Left lung (tissue), 4 donors: ENCODE measurements at regions not wholly inside any gene's neighbourhood (a gene's known extent, or its start where the extent isn't known, plus 50 kb on each side); places are given as distances from the start of the nearest gene placed in this dataset.
A peak's percentile ranks its signal among the peaks of the same experiment; 100 is the strongest.

Source experiments
- ATAC-seq: fragments of 200-7000 bp; cut with Tn5 transposase; one replicate; pipeline ENCODE4 v1.9.1; 2020; ENCODE audit warnings: moderate library complexity
- DNase-seq, 4 donors: peaks; one replicate each; pipeline ENCODE4 v3.0.0-alpha.2; 2013 to 2020
- H3K27ac ChIP-seq, 2 donors: fragments of 200-600 bp; sonication (generic) in 1 of 2; one replicate each; pipeline versions ENCODE4 v1.5.0 to v1.8.0; 2020 to 2021
- H3K27me3 ChIP-seq, 2 donors: fragments of 200-600 bp; sonication (generic) in 1 of 2; one replicate each; pipeline versions ENCODE4 v1.5.0 to v1.8.0; 2020 to 2021
- H3K36me3 ChIP-seq, 2 donors: fragments of 200-600 bp; sonication (generic) in 1 of 2; one replicate each; pipeline versions ENCODE4 v1.5.0 to v1.8.0; 2020 to 2021
- H3K4me1 ChIP-seq, 2 donors: fragments of 200-600 bp; one replicate each; pipeline ENCODE4 v1.8.0; 2021
- H3K4me3 ChIP-seq, 2 donors: fragments of 200-600 bp; sonication (generic) in 1 of 2; one replicate each; pipeline versions ENCODE4 v1.5.0 to v1.8.0; 2020 to 2021; ENCODE audit warnings: mild to moderate bottlenecking in 1 of 2
- H3K9me3 ChIP-seq, 2 donors: fragments of 200-600 bp; sonication (generic) in 1 of 2; one replicate each; pipeline versions ENCODE4 v1.5.0 to v1.8.0; 2020 to 2021
- CTCF ChIP-seq, 2 donors: fragments of 200-600 bp; sonication (generic) in 1 of 2; IDR thresholded peaks; one replicate each; pipeline versions ENCODE4 v1.5.0 to v1.8.0; 2021; ENCODE audit warnings: antibody characterized with exemption in 2 of 2
- intact Hi-C, 2 donors: fragments of 100-400 bp; cut with DNase I; formaldehyde crosslinking; loops; one replicate each; pipeline versions ENCODE4 v1.11.2 to v1.14.2; 2022
- donor health status: DM: no; HTN: yes; CAD: no.
- donor health status: DM: no; HTN: no; CAD: no.

- Histone ChIP-seq H3K27me3 (no peaks in the 10 kb centered on the region), H3K27ac (no peak overlapping the region), H3K9me3 (peaks cover 0 to 6% of the 10 kb centered on the region in 2 donors), H3K36me3 (no peaks in the 10 kb centered on the region), H3K4me3 (no peak overlapping the region), H3K4me1 (no peaks in the 10 kb centered on the region)
- DNase-seq (no peak), ATAC-seq (no peak)
- no peak for TF ChIP-seq CTCF (IDR thresholded peaks at IDR 0.05)
- intact Hi-C loops: no loop called here
Observed at GRCh38 chr9:87390361-87390760, 107.3 kb upstream of the DAPK1 start.

GRCh38 chr9:87392086-87392485 lies 105.6 kb upstream of the DAPK1 start:
- no peak overlapping the region for H3K4me3 ChIP-seq
- no peaks in the 10 kb centered on the region for H3K27me3 ChIP-seq
- no peak for TF ChIP-seq CTCF (IDR thresholded peaks at IDR 0.05)
- DNase-seq (no peak), ATAC-seq (no peak)
- no peaks in the 10 kb centered on the region for H3K36me3 ChIP-seq
- no peaks in the 10 kb centered on the region for H3K4me1 ChIP-seq
- no peak overlapping the region for H3K27ac ChIP-seq
- intact Hi-C loops: no loop called here
- H3K9me3 ChIP-seq: peaks cover 0 to 6% of the 10 kb centered on the region in 2 donors

GRCh38 chr9:87393706-87394230 lies 103.9 kb upstream of the DAPK1 start:
- H3K4me1 ChIP-seq: no peaks in the 10 kb centered on the region
- DNase-seq (no peak), ATAC-seq (no peak)
- TF ChIP-seq CTCF (IDR thresholded peaks at IDR 0.05): no peak
- no peaks in the 10 kb centered on the region for H3K27me3 ChIP-seq
- no peak overlapping the region for H3K27ac ChIP-seq
- no peaks in the 10 kb centered on the region for H3K36me3 ChIP-seq
- peaks cover 0 to 6% of the 10 kb centered on the region in 2 donors for H3K9me3 ChIP-seq
- intact Hi-C loops: no loop called here
- H3K4me3 ChIP-seq: no peak overlapping the region

- no peaks in the 10 kb centered on the region for H3K4me1 ChIP-seq
- DNase-seq (peak in 1 of 4 donors; percentile 72), ATAC-seq (peak; percentile 91)
- peak overlapping the region in 1 of 2 donors; percentile 2 for H3K27ac ChIP-seq
- H3K4me3 ChIP-seq: no peak overlapping the region
- H3K9me3 ChIP-seq: peaks cover 0 to 6% of the 10 kb centered on the region in 2 donors
- H3K36me3 ChIP-seq: no peaks in the 10 kb centered on the region
- H3K27me3 ChIP-seq: no peaks in the 10 kb centered on the region
- intact Hi-C loops: no loop called here
- TF ChIP-seq CTCF (IDR thresholded peaks at IDR 0.05): no peak
Observed at GRCh38 chr9:87395804-87396479, 101.7 kb upstream of the DAPK1 start.

- ATAC-seq (no peak), DNase-seq (no peak)
- Histone ChIP-seq H3K9me3 (no peaks in the 10 kb centered on the region), H3K27ac (no peak overlapping the region), H3K27me3 (no peaks in the 10 kb centered on the region), H3K4me1 (peaks cover 0 to 21% of the 10 kb centered on the region in 2 donors), H3K4me3 (no peak overlapping the region), H3K36me3 (no peaks in the 10 kb centered on the region)
- intact Hi-C loops: no loop called here
- no peak for TF ChIP-seq CTCF (IDR thresholded peaks at IDR 0.05)
Observed at GRCh38 chr9:87401681-87402080, 96.0 kb upstream of the DAPK1 start.
